ENCODE measurements at regions not wholly inside any gene's neighbourhood (a gene's known extent, or its start where the extent isn't known, plus 50 kb on each side); places are given as distances from the start of the nearest gene placed in this dataset.

GRCh38 chr20:55242853-55243252 lies 762.5 kb downstream of the CBLN4 start:
- no peak overlapping the region for H3K27ac ChIP-seq (replicated peaks in 1 of 4)
- intact Hi-C loops (cut with DNase I), result no loop called here
- H3K4me1 ChIP-seq, result no peaks in the 10 kb centered on the region

DNA sequence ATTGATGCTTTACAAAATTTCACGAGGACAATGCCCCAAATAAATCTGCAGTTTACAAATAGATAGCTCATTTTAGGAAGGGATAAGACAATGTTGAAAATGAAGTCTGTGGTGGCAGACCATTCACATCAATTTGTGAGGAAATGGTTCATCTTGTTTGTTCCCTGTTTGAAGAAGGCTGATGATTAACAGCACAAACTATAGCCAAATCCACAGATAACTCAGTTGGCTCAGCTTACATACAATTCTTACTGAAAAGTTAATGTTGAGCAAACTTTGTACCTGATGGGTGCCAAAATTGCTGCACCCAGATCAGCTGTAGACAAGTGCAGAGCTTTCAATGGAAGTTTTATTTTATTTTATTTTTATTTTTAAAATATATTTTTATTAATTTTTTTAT lies 763.9 kb downstream of the DOK5 start:
- WGBS, result 64% methylated on average over 1 of the region's 1 CpG
- no peak for DNase-seq (ENCODE audit: extremely low spot score)
- H3K36me3 ChIP-seq, result no peaks in the 10 kb centered on the region
- no peak overlapping the region for H3K4me3 ChIP-seq
- H3K4me1 ChIP-seq, result no peaks in the 10 kb centered on the region
- no peaks in the 10 kb centered on the region for H3K9me3 ChIP-seq
- TF ChIP-seq CTCF (IDR thresholded peaks at IDR 0.05), result no peak
- no peak for TF ChIP-seq EP300 (IDR thresholded peaks at IDR 0.05)
- no peak for TF ChIP-seq POLR2A (IDR thresholded peaks at IDR 0.05; ENCODE audit: low read depth)
- TF ChIP-seq POLR2AphosphoS5 (IDR thresholded peaks at IDR 0.05), result no peak
- no peak overlapping the region for H3K27ac ChIP-seq (replicated peaks in 1 of 4)
- no peaks in the 10 kb centered on the region for H3K27me3 ChIP-seq
- intact Hi-C loops (cut with DNase I), result no loop called here

More at GRCh38 chr20:55242853-55243252, 762.5 kb downstream of the CBLN4 start:
- Histone ChIP-seq H3K36me3 (no peaks in the 10 kb centered on the region), H3K27me3 (no peaks in the 10 kb centered on the region), H3K9me3 (no peaks in the 10 kb centered on the region), H3K4me3 (no peak overlapping the region)
- TF ChIP-seq EP300 (IDR thresholded peaks at IDR 0.05), result no peak
- no peak for DNase-seq (ENCODE audit: extremely low spot score)

DNA sequence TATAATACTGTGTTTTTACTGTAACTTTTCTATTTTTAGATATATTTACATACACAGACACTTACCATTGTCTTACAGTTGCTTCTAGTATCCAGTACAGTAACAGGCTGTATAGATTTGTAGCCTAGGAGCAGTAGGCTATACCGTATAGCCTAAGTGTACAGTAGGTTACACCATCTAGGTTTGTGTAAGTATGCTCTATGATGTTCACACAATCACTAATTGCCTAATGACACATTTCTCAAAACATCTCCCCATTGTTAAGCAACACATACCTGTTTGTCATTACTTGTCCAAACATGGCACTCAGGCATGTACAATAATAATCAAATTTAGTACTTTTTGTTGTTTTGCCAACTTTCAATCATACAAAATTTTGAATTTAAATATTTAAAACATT lies 757.3 kb downstream of the DOK5 start:
- Histone ChIP-seq H3K36me3 (no peaks in the 10 kb centered on the region), H3K4me3 (no peak overlapping the region), H3K27ac (replicated peaks in 1 of 4) (no peak overlapping the region), H3K27me3 (no peaks in the 10 kb centered on the region), H3K9me3 (no peaks in the 10 kb centered on the region), H3K4me1 (no peaks in the 10 kb centered on the region)
- TF ChIP-seq POLR2A (IDR thresholded peaks at IDR 0.05; ENCODE audit: low read depth), result no peak
- no peak for TF ChIP-seq POLR2AphosphoS5 (IDR thresholded peaks at IDR 0.05)
- no peak for TF ChIP-seq CTCF (IDR thresholded peaks at IDR 0.05)
- no peak for TF ChIP-seq EP300 (IDR thresholded peaks at IDR 0.05)
- 71% methylated on average over 1 of the region's 1 CpG for WGBS
- DNase-seq (ENCODE audit: extremely low spot score), result no peak
- intact Hi-C loops (cut with DNase I), result no loop called here

DNA sequence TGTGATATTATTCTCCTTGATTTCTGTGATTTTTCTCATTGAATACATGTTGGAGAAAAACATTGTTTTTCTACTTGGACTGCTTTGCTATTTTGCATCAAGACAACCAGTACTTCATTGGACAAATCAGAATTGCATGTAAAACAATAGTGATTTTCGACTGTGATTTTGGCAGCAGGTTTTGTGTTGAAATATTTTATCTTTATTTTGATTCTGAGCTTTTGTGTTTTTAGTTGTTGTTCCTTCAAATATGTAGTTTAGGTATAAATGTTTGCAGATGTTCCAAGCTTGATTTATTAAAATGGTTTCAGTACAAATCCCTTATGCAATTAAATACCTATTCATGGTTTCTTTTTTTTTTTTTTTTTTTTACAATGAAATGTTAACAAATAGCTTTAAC lies 754.1 kb downstream of the DOK5 start:
- DNase-seq (ENCODE audit: extremely low spot score), result no peak
- peaks cover 0 to 9% (median 3%) of the 10 kb centered on the region in 4 donors for H3K9me3 ChIP-seq
- no peak for TF ChIP-seq POLR2A (IDR thresholded peaks at IDR 0.05; ENCODE audit: low read depth)
- no peak for TF ChIP-seq EP300 (IDR thresholded peaks at IDR 0.05)
- TF ChIP-seq POLR2AphosphoS5 (IDR thresholded peaks at IDR 0.05), result no peak
- TF ChIP-seq CTCF (IDR thresholded peaks at IDR 0.05), result no peak
- H3K4me3 ChIP-seq, result no peak overlapping the region
- intact Hi-C loops (cut with DNase I), result no loop called here
- no peaks in the 10 kb centered on the region for H3K27me3 ChIP-seq
- H3K36me3 ChIP-seq, result no peaks in the 10 kb centered on the region
- H3K27ac ChIP-seq (replicated peaks in 1 of 4), result no peak overlapping the region
- H3K4me1 ChIP-seq, result no peaks in the 10 kb centered on the region
- 61% methylated on average over 1 of the region's 1 CpG for WGBS

DNA sequence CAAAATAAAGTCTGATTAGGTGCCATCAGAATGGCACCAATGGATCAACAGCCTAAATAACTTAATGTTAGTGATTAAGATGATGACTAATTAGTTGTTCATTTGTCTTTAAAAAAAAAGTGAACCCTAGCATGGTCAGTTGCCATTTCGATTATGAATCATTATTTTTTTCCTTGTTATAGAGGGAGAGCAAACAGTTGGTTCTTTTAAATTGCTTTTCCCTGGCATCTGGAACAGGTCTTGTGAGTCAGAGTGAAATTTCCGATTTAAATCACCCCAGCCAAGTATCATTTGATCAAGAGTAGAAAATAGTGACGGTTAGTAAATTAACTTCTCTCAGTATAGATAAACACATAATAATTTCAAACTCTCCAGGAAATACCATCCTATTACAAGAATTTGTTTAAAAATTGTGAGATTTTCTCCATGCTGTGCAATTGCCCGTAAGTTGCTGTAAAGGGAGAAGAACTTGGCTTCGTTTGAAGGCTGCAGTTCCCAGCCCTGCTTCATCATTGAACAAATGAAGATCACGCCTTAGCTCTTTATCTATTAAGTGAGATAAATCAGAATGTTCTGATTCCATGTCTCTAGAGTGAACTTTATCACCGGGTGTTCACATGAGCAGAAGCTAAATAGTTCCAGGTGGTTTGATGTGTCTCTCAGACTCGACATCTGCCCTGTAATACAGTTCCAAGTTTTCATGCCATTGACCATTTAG lies 741.3 kb downstream of the DOK5 start:
- no peaks in the 10 kb centered on the region for H3K4me1 ChIP-seq
- H3K36me3 ChIP-seq, result no peaks in the 10 kb centered on the region
- WGBS, result 67% methylated on average over 8 of the region's 8 CpGs
- H3K9me3 ChIP-seq, result peaks cover 0 to 16% (median 4%) of the 10 kb centered on the region in 4 donors
- no peak overlapping the region for H3K4me3 ChIP-seq
- no peaks in the 10 kb centered on the region for H3K27me3 ChIP-seq
- no peak for DNase-seq (ENCODE audit: extremely low spot score)
- H3K27ac ChIP-seq (replicated peaks in 1 of 4), result no peak overlapping the region
- TF ChIP-seq CTCF (IDR thresholded peaks at IDR 0.05) (no peak), POLR2A (IDR thresholded peaks at IDR 0.05; ENCODE audit: low read depth) (no peak), EP300 (IDR thresholded peaks at IDR 0.05) (no peak), POLR2AphosphoS5 (IDR thresholded peaks at IDR 0.05) (no peak)
- intact Hi-C loops (cut with DNase I), result no loop called here

Measured in esophagus muscularis mucosa (tissue), 4 donors.